Heart right ventricle (tissue), 16 donors: ENCODE measurements at regions not wholly inside any gene's neighbourhood (a gene's known extent, or its start where the extent isn't known, plus 50 kb on each side); places are given as distances from the start of the nearest gene placed in this dataset.

Experiments
- ATAC-seq, 8 donors: fragments of 200-7000 bp; cut with Tn5 transposase; one replicate each; pipeline ENCODE4 v1.9.1; 2020; ENCODE audit warnings: mild to moderate bottlenecking in 8 of 8, moderate library complexity in 8 of 8, moderate number of reproducible peaks in 1 of 8
- DNase-seq, 2 donors: peaks; one replicate each; pipeline ENCODE4 v3.0.0-alpha.2; 2020
- H3K27ac ChIP-seq, 10 donors: fragments of 200-600 bp; sonication (generic) in 2 of 10; one replicate each; pipeline versions ENCODE4 v1.5.0 to v1.8.0; 2020 to 2022; ENCODE audit warnings: mild to moderate bottlenecking in 3 of 10
- H3K27me3 ChIP-seq, 7 donors: fragments of 200-600 bp; one replicate each; pipeline ENCODE4 v1.8.0; 2021 to 2022; ENCODE audit warnings: mild to moderate bottlenecking in 2 of 7
- H3K36me3 ChIP-seq, 9 donors: fragments of 200-600 bp; sonication (generic) in 1 of 9; one replicate each; pipeline versions ENCODE4 v1.5.0 to v1.8.0; 2020 to 2022; ENCODE audit warnings: mild to moderate bottlenecking in 2 of 9
- H3K4me1 ChIP-seq, 9 donors: fragments of 200-600 bp; sonication (generic) in 1 of 9; one replicate each; pipeline versions ENCODE4 v1.5.0 to v1.8.0; 2020 to 2022; ENCODE audit warnings: mild to moderate bottlenecking in 4 of 9
- H3K4me3 ChIP-seq, 10 donors: fragments of 200-600 bp; sonication (generic) in 2 of 10; one replicate each; pipeline versions ENCODE4 v1.5.0 to v1.8.0; 2020 to 2022; ENCODE audit warnings: mild to moderate bottlenecking in 7 of 10, moderate library complexity in 2 of 10
- H3K9me3 ChIP-seq, 11 donors: fragments of 200-600 bp in 10 of 11; sonication (generic) in 2 of 11; one replicate each; pipeline versions ENCODE4 v1.5.0 to v1.8.0; 2013 to 2022; ENCODE audit warnings: mild to moderate bottlenecking in 2 of 11, control low read depth in 1 of 11, moderate library complexity in 1 of 11
- CTCF ChIP-seq, 9 donors: fragments of 200-600 bp; sonication (generic) in 2 of 9; IDR thresholded peaks; one replicate each; pipeline versions ENCODE4 v1.5.0 to v1.8.0; 2021 to 2022; ENCODE audit warnings: antibody characterized with exemption in 9 of 9, mild to moderate bottlenecking in 5 of 9, moderate library complexity in 1 of 9
- WGBS, 2 donors: extraction: QIAGEN DNeasy Blood & Tissue Kit; methylation state at CpG; one replicate each; pipeline ENCODE4 v1.1.7; 2013; ENCODE audit warnings: inconsistent platforms in 1 of 2; 5-methylcytosine and 5-hydroxymethylcytosine counted together
- intact Hi-C, 10 donors: fragments of 100-400 bp; cut with DNase I; formaldehyde crosslinking; loops; one replicate each; pipeline versions ENCODE4 v1.11.1 to v1.14.2; 2022
- donor health status: Arrhythmogenic right ventricular cardiomyopathy.
- donor health status: ischemic (EF 13 %, LVEDD 7.1; RV severe dilation, severe dysfunction).
- donor health status: healthy with polysubstance abuse.
- donor health status: DM: no; HTN: yes; CAD: no.
- donor health status: DM: no; HTN: no; CAD: no.
- donor health status: ischemic (EF 25% LVEDD 6.9; RV normal size, moderate dysfunction).
- donor health status: ischemic (EF 25% LVEDD 5.7; RV mildly dilated, moderate dysfunction).
- donor health status: healthy.
- donor health status: DM: yes; HTN: yes; CAD: no.
- donor health status: Ischemic cardiomyopathy.
- donor health status: ischemic (EF 35%, LVEDD 5.7; RV mildly dilated, moderate dysfunction).
- donor health status: nonischemic (EF 11% LVEDD 7.7; RV severe dilation, severe dysfunction).
- donor health status: DM: yes; HTN: yes; CAD: no.
- donor health status: PGD.
- donor health status: ischemic (EF 29% LVEDD 5.4; RV normal size, mild dysfunction).
- donor health status: nonischemic (EF 23%, LVEDD 6.1; RV moderate dilation, normal function).

- no peaks in the 10 kb centered on the region for H3K27me3 ChIP-seq
- no peak for TF ChIP-seq CTCF (IDR thresholded peaks at IDR 0.05)
- no peak for ATAC-seq
- H3K27ac ChIP-seq: no peak overlapping the region
- DNase-seq: no peak
- intact Hi-C loops: no loop called here
- H3K36me3 ChIP-seq: no peaks in the 10 kb centered on the region
- H3K4me1 ChIP-seq: no peaks in the 10 kb centered on the region
- 43 to 52% methylated on average over 3 of the region's 3 CpGs for WGBS, 2 donors
- no peak overlapping the region for H3K4me3 ChIP-seq
- peaks cover 0 to 3% (median 0%) of the 10 kb centered on the region in 11 donors for H3K9me3 ChIP-seq
Measured at GRCh38 chr12:84627593-84627992, 285.0 kb downstream of the SLC6A15 start.

- DNase-seq (no peak), ATAC-seq (no peak)
- Histone ChIP-seq H3K36me3 (no peaks in the 10 kb centered on the region), H3K9me3 (peaks cover 0 to 3% (median 0%) of the 10 kb centered on the region in 11 donors), H3K4me1 (no peaks in the 10 kb centered on the region), H3K27me3 (no peaks in the 10 kb centered on the region), H3K27ac (no peak overlapping the region), H3K4me3 (no peak overlapping the region)
- WGBS, 2 donors: 90 to 94% methylated on average over 1 of the region's 1 CpG
- intact Hi-C loops: no loop called here
- no peak for TF ChIP-seq CTCF (IDR thresholded peaks at IDR 0.05)
Measured at GRCh38 chr12:84624601-84625000, 288.0 kb downstream of the SLC6A15 start.

GRCh38 chr12:84619053-84619571 is 293.5 kb downstream of the SLC6A15 start:
- 74 to 77% methylated on average over 5 of the region's 5 CpGs for WGBS, 2 donors
- DNase-seq: no peak
- Histone ChIP-seq H3K4me3 (no peak overlapping the region), H3K36me3 (no peaks in the 10 kb centered on the region), H3K9me3 (no peaks in the 10 kb centered on the region), H3K27me3 (no peaks in the 10 kb centered on the region), H3K4me1 (no peaks in the 10 kb centered on the region), H3K27ac (no peak overlapping the region)
- TF ChIP-seq CTCF (IDR thresholded peaks at IDR 0.05): peak in 4 of 9 donors; percentile 8 to 28 (median 18)
- no peak for ATAC-seq
- intact Hi-C loops: no loop called here

- 88 to 90% methylated on average over 1 of the region's 1 CpG for WGBS, 2 donors
Measured at GRCh38 chr12:84607170-84607819, 305.3 kb downstream of the SLC6A15 start.

More at GRCh38 chr12:84607170-84607819, 305.3 kb downstream of the SLC6A15 start:
- no peak overlapping the region for H3K4me3 ChIP-seq
- no peaks in the 10 kb centered on the region for H3K36me3 ChIP-seq
- no peaks in the 10 kb centered on the region for H3K9me3 ChIP-seq
- no peak for DNase-seq
- H3K27ac ChIP-seq: no peak overlapping the region
- intact Hi-C loops: no loop called here
- no peak for ATAC-seq
- H3K4me1 ChIP-seq: no peaks in the 10 kb centered on the region
- H3K27me3 ChIP-seq: no peaks in the 10 kb centered on the region
- TF ChIP-seq CTCF (IDR thresholded peaks at IDR 0.05): no peak
